ENCODE measurements at regions not wholly inside any gene's neighbourhood (a gene's known extent, or its start where the extent isn't known, plus 50 kb on each side); places are given as distances from the start of the nearest gene placed in this dataset.
"Not testable (repeated sequence)": the region's sequence is repeated elsewhere in the genome, so short reads cannot be mapped to it uniquely, and the experiment has no call there.

GRCh38 chr13:65275838-65276630 lies 1954.1 kb downstream of the PCDH9 start:
- no CpG with 5 or more reads among the region's 5 CpGs for WGBS (ENCODE audit: insufficient coverage, insufficient read length)
- no peak overlapping the region for H3K4me3 ChIP-seq (ENCODE audit: low read length)
- H3K27me3 ChIP-seq (ENCODE audit: control insufficient read depth, insufficient read depth, low read length) = no peaks in the 10 kb centered on the region
- no peak for DNase-seq (ENCODE audit: low read depth, low spot score)
- no peaks in the 10 kb centered on the region for H3K9me3 ChIP-seq (ENCODE audit: control insufficient read depth, insufficient read depth, low read length)
- no peaks in the 10 kb centered on the region for H3K36me3 ChIP-seq (ENCODE audit: control insufficient read depth, insufficient read depth, low read length)
- H3K27ac ChIP-seq (ENCODE audit: low read length) = no peak overlapping the region
- no peaks in the 10 kb centered on the region for H3K4me1 ChIP-seq (ENCODE audit: control insufficient read depth, insufficient read depth, low read length)

DNA sequence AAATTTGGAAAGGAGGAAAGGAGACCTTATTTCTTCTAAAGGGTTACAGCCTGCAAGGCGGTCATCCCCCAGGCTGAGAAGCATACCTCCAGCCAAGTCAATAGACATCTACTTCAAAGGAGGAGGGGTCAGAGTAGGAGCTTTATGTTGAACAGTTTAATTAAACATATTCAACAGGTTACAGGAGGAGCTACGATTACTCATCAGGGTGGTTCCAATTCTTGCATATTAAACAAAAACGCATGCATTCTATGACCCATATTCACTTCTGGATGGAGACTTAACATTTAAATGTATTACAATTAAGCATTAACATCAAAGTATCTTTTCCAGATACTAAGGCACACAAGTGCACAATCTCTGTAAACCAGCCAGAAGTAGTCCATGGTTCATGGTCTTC lies 1955.0 kb downstream of the PCDH9 start:
- Histone ChIP-seq H3K4me3 (ENCODE audit: low read length) (no peak overlapping the region), H3K36me3 (ENCODE audit: control insufficient read depth, insufficient read depth, low read length) (no peaks in the 10 kb centered on the region), H3K27ac (ENCODE audit: low read length) (no peak overlapping the region), H3K27me3 (ENCODE audit: control insufficient read depth, insufficient read depth, low read length) (no peaks in the 10 kb centered on the region), H3K4me1 (ENCODE audit: control insufficient read depth, insufficient read depth, low read length) (no peaks in the 10 kb centered on the region), H3K9me3 (ENCODE audit: control insufficient read depth, insufficient read depth, low read length) (no peaks in the 10 kb centered on the region)
- no CpG with 5 or more reads among the region's 3 CpGs for WGBS (ENCODE audit: insufficient coverage, insufficient read length)
- no peak for DNase-seq (ENCODE audit: low read depth, low spot score)

- H3K27me3 ChIP-seq (ENCODE audit: control insufficient read depth, insufficient read depth, low read length); H3K9me3 ChIP-seq (ENCODE audit: control insufficient read depth, insufficient read depth, low read length); H3K36me3 ChIP-seq (ENCODE audit: control insufficient read depth, insufficient read depth, low read length); H3K4me3 ChIP-seq (ENCODE audit: low read length); DNase-seq (ENCODE audit: low read depth, low spot score); H3K4me1 ChIP-seq (ENCODE audit: control insufficient read depth, insufficient read depth, low read length); H3K27ac ChIP-seq (ENCODE audit: low read length): not testable (repeated sequence)
- WGBS (ENCODE audit: insufficient coverage, insufficient read length) = no CpG with 5 or more reads among the region's 6 CpGs
Measured at GRCh38 chr13:65273811-65274420, 1956.2 kb downstream of the PCDH9 start.

GRCh38 chr13:65268009-65268408 lies 1962.1 kb downstream of the PCDH9 start:
- no peaks in the 10 kb centered on the region for H3K36me3 ChIP-seq (ENCODE audit: control insufficient read depth, insufficient read depth, low read length)
- no peak overlapping the region for H3K4me3 ChIP-seq (ENCODE audit: low read length)
- H3K9me3 ChIP-seq (ENCODE audit: control insufficient read depth, insufficient read depth, low read length) = no peaks in the 10 kb centered on the region
- H3K27ac ChIP-seq (ENCODE audit: low read length) = no peak overlapping the region
- no peaks in the 10 kb centered on the region for H3K4me1 ChIP-seq (ENCODE audit: control insufficient read depth, insufficient read depth, low read length)
- no peaks in the 10 kb centered on the region for H3K27me3 ChIP-seq (ENCODE audit: control insufficient read depth, insufficient read depth, low read length)
- no peak for DNase-seq (ENCODE audit: low read depth, low spot score)

DNA sequence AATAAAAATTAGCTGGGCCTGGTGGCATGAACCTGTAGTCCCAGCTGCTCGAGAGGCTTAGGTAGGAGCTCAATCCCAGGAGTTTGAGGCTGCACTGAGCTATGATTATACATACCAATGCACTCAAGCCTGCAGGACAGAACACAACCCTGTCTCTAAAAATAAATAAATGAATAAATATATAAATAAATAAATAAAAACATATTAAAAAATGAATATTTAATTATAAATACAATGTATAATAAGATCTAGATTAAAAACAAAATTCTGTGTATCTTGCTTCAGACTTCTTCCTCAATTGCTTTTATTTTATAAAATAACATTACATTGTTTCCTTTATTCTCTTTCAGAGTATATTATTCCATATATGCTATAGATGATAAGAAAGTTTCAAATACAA lies 1964.1 kb downstream of the PCDH9 start:
- Histone ChIP-seq H3K9me3 (ENCODE audit: control insufficient read depth, insufficient read depth, low read length) (no peaks in the 10 kb centered on the region), H3K4me3 (ENCODE audit: low read length) (no peak overlapping the region), H3K27ac (ENCODE audit: low read length) (no peak overlapping the region), H3K36me3 (ENCODE audit: control insufficient read depth, insufficient read depth, low read length) (no peaks in the 10 kb centered on the region), H3K4me1 (ENCODE audit: control insufficient read depth, insufficient read depth, low read length) (no peaks in the 10 kb centered on the region), H3K27me3 (ENCODE audit: control insufficient read depth, insufficient read depth, low read length) (no peaks in the 10 kb centered on the region)
- no peak for DNase-seq (ENCODE audit: low read depth, low spot score)
- no CpG with 5 or more reads among the region's 1 CpG for WGBS (ENCODE audit: insufficient coverage, insufficient read length)

- Histone ChIP-seq H3K27ac (ENCODE audit: low read length) (no peak overlapping the region), H3K9me3 (ENCODE audit: control insufficient read depth, insufficient read depth, low read length) (no peaks in the 10 kb centered on the region), H3K27me3 (ENCODE audit: control insufficient read depth, insufficient read depth, low read length) (no peaks in the 10 kb centered on the region), H3K36me3 (ENCODE audit: control insufficient read depth, insufficient read depth, low read length) (no peaks in the 10 kb centered on the region), H3K4me3 (ENCODE audit: low read length) (no peak overlapping the region), H3K4me1 (ENCODE audit: control insufficient read depth, insufficient read depth, low read length) (no peaks in the 10 kb centered on the region)
- no CpG with 5 or more reads among the region's 2 CpGs for WGBS (ENCODE audit: insufficient coverage, insufficient read length)
- DNase-seq (ENCODE audit: low read depth, low spot score) = no peak
Measured at GRCh38 chr13:65264066-65264465, 1966.1 kb downstream of the PCDH9 start.

DNA sequence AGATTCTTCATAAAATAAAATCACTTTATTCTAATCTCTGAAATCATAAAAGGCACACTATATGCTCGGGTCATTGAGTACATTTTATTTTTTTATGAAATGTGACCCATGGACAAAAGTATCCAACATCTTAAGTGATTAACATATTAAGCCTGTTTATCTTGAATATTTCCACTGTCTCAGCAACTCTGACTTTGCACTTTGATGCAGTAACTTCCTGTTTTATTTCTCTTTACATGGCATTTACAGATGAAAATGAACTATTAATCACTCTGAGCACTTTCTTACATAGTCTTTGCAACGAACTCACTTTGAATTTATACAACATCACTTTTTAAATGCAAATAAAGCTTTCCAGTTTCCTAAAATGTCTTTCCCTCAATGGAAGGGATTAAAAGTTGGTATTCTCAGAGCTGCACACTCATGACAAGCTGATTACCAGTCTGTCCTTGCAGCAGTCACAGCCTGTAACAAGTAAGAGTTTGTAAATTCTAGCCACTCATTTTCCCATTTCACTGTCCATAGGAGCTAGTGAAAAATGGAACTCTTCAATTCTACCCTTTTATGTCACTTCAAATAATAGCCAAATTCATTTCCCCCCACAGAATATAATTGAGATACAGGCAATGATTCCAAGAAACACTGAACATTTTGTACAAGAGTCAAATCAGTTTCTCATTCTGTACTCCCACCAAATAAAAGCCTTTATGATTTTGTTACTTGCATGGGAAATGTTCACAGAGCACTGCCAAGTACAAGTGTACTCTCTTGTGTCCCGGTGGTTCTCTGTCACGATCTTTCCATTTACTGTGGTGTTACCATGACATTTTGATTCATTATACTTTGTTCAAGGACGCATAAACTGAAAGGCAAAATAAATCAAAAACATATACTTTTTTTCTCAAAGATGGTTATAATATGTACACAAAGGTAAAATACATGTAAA lies 1968.9 kb downstream of the PCDH9 start:
- Histone ChIP-seq H3K4me3 (ENCODE audit: low read length) (no peak overlapping the region), H3K9me3 (ENCODE audit: control insufficient read depth, insufficient read depth, low read length) (no peaks in the 10 kb centered on the region), H3K4me1 (ENCODE audit: control insufficient read depth, insufficient read depth, low read length) (no peaks in the 10 kb centered on the region), H3K36me3 (ENCODE audit: control insufficient read depth, insufficient read depth, low read length) (no peaks in the 10 kb centered on the region), H3K27ac (ENCODE audit: low read length) (no peak overlapping the region), H3K27me3 (ENCODE audit: control insufficient read depth, insufficient read depth, low read length) (no peaks in the 10 kb centered on the region)
- no CpG with 5 or more reads among the region's 5 CpGs for WGBS (ENCODE audit: insufficient coverage, insufficient read length)
- no peak for DNase-seq (ENCODE audit: low read depth, low spot score)

GRCh38 chr13:65240773-65241172 lies 1989.4 kb downstream of the PCDH9 start:
- no peak for DNase-seq (ENCODE audit: low read depth, low spot score)
- H3K4me3 ChIP-seq (ENCODE audit: low read length) = no peak overlapping the region
- H3K27me3 ChIP-seq (ENCODE audit: control insufficient read depth, insufficient read depth, low read length) = no peaks in the 10 kb centered on the region
- no peaks in the 10 kb centered on the region for H3K36me3 ChIP-seq (ENCODE audit: control insufficient read depth, insufficient read depth, low read length)
- no peaks in the 10 kb centered on the region for H3K4me1 ChIP-seq (ENCODE audit: control insufficient read depth, insufficient read depth, low read length)
- no CpG with 5 or more reads among the region's 1 CpG for WGBS (ENCODE audit: insufficient coverage, insufficient read length)
- no peak overlapping the region for H3K27ac ChIP-seq (ENCODE audit: low read length)
- H3K9me3 ChIP-seq (ENCODE audit: control insufficient read depth, insufficient read depth, low read length) = no peaks in the 10 kb centered on the region

DNA sequence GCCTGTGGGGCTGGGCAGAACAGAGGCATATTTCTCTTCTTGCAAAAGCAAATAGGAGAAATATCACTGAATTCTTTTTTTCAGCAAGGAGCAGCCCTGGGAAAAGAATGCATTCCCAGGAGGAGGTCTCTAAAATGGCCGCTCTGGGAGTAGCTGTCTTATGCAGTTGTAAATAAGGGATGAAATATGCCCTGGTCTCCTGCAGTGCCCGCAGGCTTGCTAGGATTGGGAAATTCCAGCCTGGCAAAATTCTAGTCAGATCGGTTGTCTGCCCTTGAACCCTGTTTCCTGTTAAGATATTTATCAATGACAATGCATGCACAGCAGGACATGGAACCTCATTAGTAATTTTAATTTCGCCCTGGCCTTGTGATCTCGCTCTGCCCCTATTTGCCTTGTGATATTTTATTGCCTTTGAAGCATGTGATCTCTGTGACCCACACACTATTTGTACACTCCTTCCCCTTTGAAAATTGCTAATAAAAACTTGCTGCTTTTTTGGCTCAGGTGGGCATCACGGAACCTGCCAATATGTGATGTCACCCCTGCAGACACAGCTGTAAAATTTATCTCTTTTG lies 1993.2 kb downstream of the PCDH9 start:
- no peaks in the 10 kb centered on the region for H3K36me3 ChIP-seq (ENCODE audit: control insufficient read depth, insufficient read depth, low read length)
- no peaks in the 10 kb centered on the region for H3K9me3 ChIP-seq (ENCODE audit: control insufficient read depth, insufficient read depth, low read length)
- H3K4me3 ChIP-seq (ENCODE audit: low read length) = no peak overlapping the region
- no peak overlapping the region for H3K27ac ChIP-seq (ENCODE audit: low read length)
- no CpG with 5 or more reads among the region's 6 CpGs for WGBS (ENCODE audit: insufficient coverage, insufficient read length)
- no peaks in the 10 kb centered on the region for H3K27me3 ChIP-seq (ENCODE audit: control insufficient read depth, insufficient read depth, low read length)
- DNase-seq (ENCODE audit: low read depth, low spot score) = no peak
- no peaks in the 10 kb centered on the region for H3K4me1 ChIP-seq (ENCODE audit: control insufficient read depth, insufficient read depth, low read length)

DNA sequence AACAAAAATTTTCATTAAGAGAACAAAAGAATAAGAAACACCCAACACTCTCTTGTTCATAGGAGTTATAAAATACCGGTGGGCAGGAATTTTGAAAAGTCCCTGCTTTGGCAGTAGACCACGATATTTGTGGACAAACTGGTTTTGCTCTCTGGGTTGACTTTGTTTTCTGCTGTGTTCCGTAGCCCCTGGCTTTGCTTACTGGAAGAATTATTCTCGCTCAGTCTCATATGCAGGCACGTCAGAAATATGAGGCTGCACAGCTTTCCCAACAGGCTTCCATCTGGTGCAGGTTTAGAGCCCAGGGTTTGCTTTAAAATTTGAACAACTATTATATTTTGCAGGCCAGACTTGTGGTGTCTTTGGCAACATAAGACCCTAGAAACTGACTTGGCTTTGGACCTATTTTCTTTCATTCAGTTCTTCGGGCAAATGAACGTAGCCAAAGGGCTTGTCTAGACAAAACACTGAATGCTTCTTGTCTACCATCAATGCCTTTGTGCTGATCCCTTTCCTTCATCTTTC lies 2012.6 kb downstream of the PCDH9 start:
- no peak for DNase-seq (ENCODE audit: low read depth, low spot score)
- H3K27ac ChIP-seq (ENCODE audit: low read length) = no peak overlapping the region
- no peak overlapping the region for H3K4me3 ChIP-seq (ENCODE audit: low read length)
- no CpG with 5 or more reads among the region's 7 CpGs for WGBS (ENCODE audit: insufficient coverage, insufficient read length)
- no peaks in the 10 kb centered on the region for H3K27me3 ChIP-seq (ENCODE audit: control insufficient read depth, insufficient read depth, low read length)
- no peaks in the 10 kb centered on the region for H3K9me3 ChIP-seq (ENCODE audit: control insufficient read depth, insufficient read depth, low read length)
- H3K4me1 ChIP-seq (ENCODE audit: control insufficient read depth, insufficient read depth, low read length) = no peaks in the 10 kb centered on the region
- H3K36me3 ChIP-seq (ENCODE audit: control insufficient read depth, insufficient read depth, low read length) = no peaks in the 10 kb centered on the region

Measured in iPS DF 6.9 (cell line).